ENCODE measurements at regions not wholly inside any gene's neighbourhood (a gene's known extent, or its start where the extent isn't known, plus 50 kb on each side); places are given as distances from the start of the nearest gene placed in this dataset.

DNA sequence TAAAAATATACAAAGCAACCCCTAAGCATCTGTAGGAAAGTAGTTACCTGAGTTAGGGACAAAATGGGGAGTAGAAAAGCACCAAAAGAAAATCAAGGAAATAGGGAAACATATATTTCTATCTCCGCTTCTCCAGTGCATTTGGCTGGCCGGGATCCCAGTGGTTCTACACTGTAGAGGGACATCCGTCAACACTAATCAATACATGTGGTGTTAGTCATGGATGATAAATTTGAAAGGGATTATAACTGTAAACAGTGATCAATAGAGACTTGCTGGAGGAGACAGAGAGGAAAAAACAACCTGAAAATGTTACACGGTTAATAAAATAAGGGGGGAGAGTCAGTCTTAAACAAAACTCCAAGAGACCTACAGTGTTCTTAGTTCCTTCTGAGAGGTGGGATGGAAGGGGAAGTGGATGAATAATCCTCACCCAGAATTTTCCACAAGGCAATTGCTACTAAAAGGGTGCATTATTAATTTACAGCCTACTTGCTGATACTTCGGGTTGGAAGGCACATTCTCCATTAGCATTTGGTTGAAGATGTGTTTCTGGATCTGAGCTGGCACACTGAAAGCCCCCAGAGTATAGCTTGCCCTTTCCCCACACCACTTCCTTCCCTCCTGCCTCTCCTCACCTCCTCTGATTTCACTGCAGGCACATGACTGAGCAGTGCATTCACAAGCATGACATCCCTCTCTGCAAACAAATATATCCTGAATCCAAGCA, 530.0 kb downstream of the BCL11A start:
- ATAC-seq, result no peak
- TF ChIP-seq, protein P1, sequence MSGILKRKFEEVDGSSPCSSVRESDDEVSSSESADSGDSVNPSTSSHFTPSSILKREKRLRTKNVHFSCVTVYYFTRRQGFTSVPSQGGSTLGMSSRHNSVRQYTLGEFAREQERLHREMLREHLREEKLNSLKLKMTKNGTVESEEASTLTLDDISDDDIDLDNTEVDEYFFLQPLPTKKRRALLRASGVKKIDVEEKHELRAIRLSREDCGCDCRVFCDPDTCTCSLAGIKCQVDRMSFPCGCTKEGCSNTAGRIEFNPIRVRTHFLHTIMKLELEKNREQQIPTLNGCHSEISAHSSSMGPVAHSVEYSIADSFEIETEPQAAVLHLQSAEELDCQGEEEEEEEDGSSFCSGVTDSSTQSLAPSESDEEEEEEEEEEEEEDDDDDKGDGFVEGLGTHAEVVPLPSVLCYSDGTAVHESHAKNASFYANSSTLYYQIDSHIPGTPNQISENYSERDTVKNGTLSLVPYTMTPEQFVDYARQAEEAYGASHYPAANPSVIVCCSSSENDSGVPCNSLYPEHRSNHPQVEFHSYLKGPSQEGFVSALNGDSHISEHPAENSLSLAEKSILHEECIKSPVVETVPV (CRISPR knock-in tag; IDR thresholded peaks at IDR 0.05), result no peak
- TF ChIP-seq ARNTL (CRISPR knock-in tag; IDR thresholded peaks at IDR 0.05; ENCODE audit: borderline replicate concordance, low read depth) (no peak), ZNF565 (CRISPR knock-in tag; conservative IDR thresholded peaks at IDR 0.05; ENCODE audit: low read depth) (no peak), TSHZ2 (CRISPR knock-in tag; IDR thresholded peaks at IDR 0.05) (no peak), OSR1 (CRISPR knock-in tag; IDR thresholded peaks at IDR 0.05) (no peak), ZC3H10 (CRISPR knock-in tag; IDR thresholded peaks at IDR 0.05) (no peak)

DNA sequence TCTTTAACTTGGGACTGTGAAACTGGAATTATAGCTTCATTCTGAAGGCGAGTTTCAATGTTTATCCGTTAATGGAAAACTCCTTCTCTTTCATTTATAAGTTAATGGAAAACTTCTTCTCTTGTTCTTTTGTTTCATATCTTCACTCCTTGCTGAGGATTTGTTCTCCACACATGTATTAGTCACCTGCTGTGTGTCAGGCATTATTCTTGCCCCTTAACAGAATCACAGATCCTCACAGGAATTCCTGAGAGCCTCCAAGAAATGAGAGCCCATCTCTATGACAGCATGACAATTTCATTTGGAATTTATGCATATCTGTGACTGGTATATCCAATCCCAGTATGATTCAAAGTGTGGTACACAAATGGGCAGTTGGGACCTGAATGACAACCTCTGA, 545.8 kb downstream of the BCL11A start:
- TF ChIP-seq TSHZ2 (CRISPR knock-in tag; IDR thresholded peaks at IDR 0.05) (no peak), TCF4 (CRISPR knock-in tag; IDR thresholded peaks at IDR 0.05; ENCODE audit: borderline replicate concordance) (no peak), ZC3H10 (CRISPR knock-in tag; IDR thresholded peaks at IDR 0.05) (no peak), ZNF8 (CRISPR knock-in tag; IDR thresholded peaks at IDR 0.05) (no peak), RARB (CRISPR knock-in tag; IDR thresholded peaks at IDR 0.05) (no peak), ISL1 (CRISPR knock-in tag; IDR thresholded peaks at IDR 0.05) (no peak), ZNF70 (CRISPR knock-in tag; IDR thresholded peaks at IDR 0.05) (no peak), GLIS3 (CRISPR knock-in tag; IDR thresholded peaks at IDR 0.05) (no peak), TOX (CRISPR knock-in tag; IDR thresholded peaks at IDR 0.05; ENCODE audit: borderline replicate concordance) (no peak), ESRRG (CRISPR knock-in tag; IDR thresholded peaks at IDR 0.05) (no peak), CSDC2 (CRISPR knock-in tag; IDR thresholded peaks at IDR 0.05) (no peak), ZFP30 (CRISPR knock-in tag; IDR thresholded peaks at IDR 0.05) (no peak), ZNF565 (CRISPR knock-in tag; conservative IDR thresholded peaks at IDR 0.05; ENCODE audit: low read depth) (no peak), OSR1 (CRISPR knock-in tag; IDR thresholded peaks at IDR 0.05) (no peak), ZFP3 (CRISPR knock-in tag; IDR thresholded peaks at IDR 0.05) (no peak), ARNTL (CRISPR knock-in tag; IDR thresholded peaks at IDR 0.05; ENCODE audit: borderline replicate concordance, low read depth) (no peak)
- TF ChIP-seq, protein P1 (CRISPR knock-in tag; IDR thresholded peaks at IDR 0.05), result no peak
- TF ChIP-seq, protein P2, sequence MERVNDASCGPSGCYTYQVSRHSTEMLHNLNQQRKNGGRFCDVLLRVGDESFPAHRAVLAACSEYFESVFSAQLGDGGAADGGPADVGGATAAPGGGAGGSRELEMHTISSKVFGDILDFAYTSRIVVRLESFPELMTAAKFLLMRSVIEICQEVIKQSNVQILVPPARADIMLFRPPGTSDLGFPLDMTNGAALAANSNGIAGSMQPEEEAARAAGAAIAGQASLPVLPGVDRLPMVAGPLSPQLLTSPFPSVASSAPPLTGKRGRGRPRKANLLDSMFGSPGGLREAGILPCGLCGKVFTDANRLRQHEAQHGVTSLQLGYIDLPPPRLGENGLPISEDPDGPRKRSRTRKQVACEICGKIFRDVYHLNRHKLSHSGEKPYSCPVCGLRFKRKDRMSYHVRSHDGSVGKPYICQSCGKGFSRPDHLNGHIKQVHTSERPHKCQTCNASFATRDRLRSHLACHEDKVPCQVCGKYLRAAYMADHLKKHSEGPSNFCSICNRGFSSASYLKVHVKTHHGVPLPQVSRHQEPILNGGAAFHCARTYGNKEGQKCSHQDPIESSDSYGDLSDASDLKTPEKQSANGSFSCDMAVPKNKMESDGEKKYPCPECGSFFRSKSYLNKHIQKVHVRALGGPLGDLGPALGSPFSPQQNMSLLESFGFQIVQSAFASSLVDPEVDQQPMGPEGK (CRISPR knock-in tag; IDR thresholded peaks at IDR 0.05; ENCODE audit: borderline replicate concordance), result no peak
- TF ChIP-seq, protein P3, sequence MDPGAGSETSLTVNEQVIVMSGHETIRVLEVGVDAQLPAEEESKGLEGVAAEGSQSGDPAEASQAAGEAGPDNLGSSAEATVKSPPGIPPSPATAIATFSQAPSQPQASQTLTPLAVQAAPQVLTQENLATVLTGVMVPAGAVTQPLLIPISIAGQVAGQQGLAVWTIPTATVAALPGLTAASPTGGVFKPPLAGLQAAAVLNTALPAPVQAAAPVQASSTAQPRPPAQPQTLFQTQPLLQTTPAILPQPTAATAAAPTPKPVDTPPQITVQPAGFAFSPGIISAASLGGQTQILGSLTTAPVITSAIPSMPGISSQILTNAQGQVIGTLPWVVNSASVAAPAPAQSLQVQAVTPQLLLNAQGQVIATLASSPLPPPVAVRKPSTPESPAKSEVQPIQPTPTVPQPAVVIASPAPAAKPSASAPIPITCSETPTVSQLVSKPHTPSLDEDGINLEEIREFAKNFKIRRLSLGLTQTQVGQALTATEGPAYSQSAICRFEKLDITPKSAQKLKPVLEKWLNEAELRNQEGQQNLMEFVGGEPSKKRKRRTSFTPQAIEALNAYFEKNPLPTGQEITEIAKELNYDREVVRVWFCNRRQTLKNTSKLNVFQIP (CRISPR knock-in tag; IDR thresholded peaks at IDR 0.05; ENCODE audit: borderline replicate concordance, low read depth), result no peak
- TF ChIP-seq, protein P4, sequence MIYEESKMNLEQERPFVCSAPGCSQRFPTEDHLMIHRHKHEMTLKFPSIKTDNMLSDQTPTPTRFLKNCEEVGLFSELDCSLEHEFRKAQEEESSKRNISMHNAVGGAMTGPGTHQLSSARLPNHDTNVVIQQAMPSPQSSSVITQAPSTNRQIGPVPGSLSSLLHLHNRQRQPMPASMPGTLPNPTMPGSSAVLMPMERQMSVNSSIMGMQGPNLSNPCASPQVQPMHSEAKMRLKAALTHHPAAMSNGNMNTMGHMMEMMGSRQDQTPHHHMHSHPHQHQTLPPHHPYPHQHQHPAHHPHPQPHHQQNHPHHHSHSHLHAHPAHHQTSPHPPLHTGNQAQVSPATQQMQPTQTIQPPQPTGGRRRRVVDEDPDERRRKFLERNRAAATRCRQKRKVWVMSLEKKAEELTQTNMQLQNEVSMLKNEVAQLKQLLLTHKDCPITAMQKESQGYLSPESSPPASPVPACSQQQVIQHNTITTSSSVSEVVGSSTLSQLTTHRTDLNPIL (CRISPR knock-in tag; IDR thresholded peaks at IDR 0.05; ENCODE audit: low read depth), result no peak
- ATAC-seq, result no peak
